ENCODE measurements at regions not wholly inside any gene's neighbourhood (a gene's known extent, or its start where the extent isn't known, plus 50 kb on each side); places are given as distances from the start of the nearest gene placed in this dataset.

- TF ChIP-seq CTCF (IDR thresholded peaks at IDR 0.05; ENCODE audit: low read length) = no peak
- TF ChIP-seq EZH2phosphoT487 (IDR thresholded peaks at IDR 0.05; ENCODE audit: low read length) = no peak
- no peak for TF ChIP-seq EZH2 (optimal IDR thresholded peaks at IDR 0.05; ENCODE audit: low read depth, low read length)
Measured at GRCh38 chr7:17485904-17486303, 187.5 kb downstream of the AHR start.

Measured in MM.1S (cell line).